DOHH2 (cell line): ENCODE measurements at regions not wholly inside any gene's neighbourhood (a gene's known extent, or its start where the extent isn't known, plus 50 kb on each side); places are given as distances from the start of the nearest gene placed in this dataset.

Experiments
- H3F3A ChIP-seq: fragments of 200-600 bp; sonication (generic), shearing (Covaris generic); 2 replicates; pipeline ENCODE4 v1.6.0; 2016; ENCODE audit warnings: antibody characterized with exemption, mild to moderate bottlenecking; ENCODE audit not compliant: control insufficient read depth, insufficient read depth
- H3K27ac ChIP-seq: fragments of 200-600 bp; sonication (generic); 2 replicates; pipeline ENCODE4 v1.5.1; 2014; ENCODE audit warnings: low read depth, mild to moderate bottlenecking, low read length, moderate library complexity
- H3K27me3 ChIP-seq: fragments of 200-600 bp; sonication (generic); 2 replicates; pipeline ENCODE4 v1.6.1; 2014; ENCODE audit warnings: mild to moderate bottlenecking, low read length, mixed read lengths; ENCODE audit not compliant: control insufficient read depth
- H3K36me3 ChIP-seq: fragments of 200-600 bp; sonication (generic); 2 replicates; pipeline ENCODE4 v1.6.1; 2014; ENCODE audit warnings: mild to moderate bottlenecking, low read length, moderate library complexity, mixed read lengths; ENCODE audit not compliant: control insufficient read depth
- H3K4me1 ChIP-seq: fragments of 200-600 bp; sonication (generic); 2 replicates; pipeline ENCODE4 v1.6.1; 2014; ENCODE audit warnings: mild to moderate bottlenecking, low read length, mixed read lengths; ENCODE audit not compliant: control insufficient read depth
- H3K4me2 ChIP-seq: fragments of 200-600 bp; sonication (generic); 2 replicates; pipeline ENCODE4 v1.6.0; 2014; ENCODE audit warnings: mild to moderate bottlenecking, low read length, moderate library complexity
- H3K4me3 ChIP-seq: fragments of 200-600 bp; sonication (generic); 2 replicates; pipeline ENCODE4 v1.5.1; 2014; ENCODE audit warnings: mild to moderate bottlenecking, low read length, mixed read lengths
- H3K79me2 ChIP-seq: fragments of 200-600 bp; sonication (generic); 2 replicates; pipeline ENCODE4 v1.6.1; 2014; ENCODE audit warnings: mild to moderate bottlenecking, low read length, mixed read lengths; ENCODE audit not compliant: control insufficient read depth
- H3K9me2 ChIP-seq: fragments of 200-600 bp; sonication (generic); replicated peaks from 2 replicates; pipeline ENCODE4 v1.6.1; 2014; ENCODE audit warnings: mild to moderate bottlenecking, low read length, mixed read lengths; ENCODE audit not compliant: control insufficient read depth
- H3K9me3 ChIP-seq: fragments of 200-600 bp; sonication (generic); 2 replicates; pipeline ENCODE4 v1.6.1; 2014; ENCODE audit warnings: antibody characterized with exemption, low read length, mixed read lengths; ENCODE audit not compliant: control insufficient read depth, insufficient read depth
- H4K20me1 ChIP-seq: fragments of 200-600 bp; sonication (generic); 2 replicates; pipeline ENCODE4 v1.6.0; 2014; ENCODE audit warnings: low read depth, mild to moderate bottlenecking, antibody characterized with exemption, low read length, moderate library complexity; ENCODE audit not compliant: control insufficient read depth, insufficient read depth
- EZH2phosphoT487 ChIP-seq: fragments of 200-600 bp; sonication (generic); IDR thresholded peaks from 2 replicates; pipeline ENCODE4 v1.6.1; 2017; ENCODE audit warnings: borderline replicate concordance, mild to moderate bottlenecking, antibody characterized with exemption, low read length, moderate library complexity, mixed read lengths
- TF ChIP-seq, protein P1 (sequence below): fragments of 200-600 bp; sonication (generic); IDR thresholded peaks from one replicate; pipeline ENCODE4 v1.5.1; 2014; ENCODE audit warnings: antibody characterized with exemption, mild to moderate bottlenecking, low read depth, low read length; ENCODE audit not compliant: poor library complexity, severe bottlenecking

DNA sequence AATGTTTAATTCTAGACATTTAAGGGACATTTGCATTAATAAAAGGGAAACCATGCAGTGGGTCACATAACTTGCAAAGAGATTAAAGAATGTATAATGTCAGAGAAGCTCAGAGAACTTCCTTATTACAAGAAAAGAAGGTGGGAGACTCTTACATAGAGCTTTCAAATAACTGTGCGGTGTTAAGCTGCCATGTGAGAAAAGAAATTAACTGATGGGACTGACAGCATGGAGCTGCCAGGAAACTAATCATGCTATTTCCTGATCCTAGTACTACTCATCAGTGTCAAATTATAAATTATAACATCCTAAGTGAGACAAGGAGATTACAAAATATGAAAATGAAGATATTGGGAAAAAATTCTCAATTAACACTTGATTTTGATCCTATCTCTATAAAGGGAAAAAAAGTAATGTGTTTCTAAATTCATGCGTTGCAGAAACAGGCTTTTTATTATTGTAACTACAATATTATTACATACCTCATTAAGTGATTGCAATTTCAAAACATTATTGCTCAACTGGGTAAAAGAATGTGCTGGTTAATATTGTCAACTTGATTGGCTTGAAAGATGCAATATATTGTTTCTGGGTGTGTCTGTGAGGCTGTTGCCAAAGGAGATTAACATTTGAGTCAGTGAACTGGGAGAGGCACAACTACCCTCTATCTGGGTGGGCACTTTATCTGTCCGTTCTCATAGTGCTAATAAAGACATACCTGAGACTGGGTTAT is 609.5 kb upstream of the NUDT12 start:
- Histone ChIP-seq H4K20me1 (no peaks in the 10 kb centered on the region), H3K4me3 (no peak overlapping the region), H3F3A (no peaks in the 10 kb centered on the region), H3K9me2 (no peaks in the 10 kb centered on the region), H3K27ac (no peak overlapping the region), H3K9me3 (no peaks in the 10 kb centered on the region), H3K4me1 (no peaks in the 10 kb centered on the region), H3K79me2 (no peaks in the 10 kb centered on the region), H3K36me3 (no peaks in the 10 kb centered on the region), H3K4me2 (no peak overlapping the region), H3K27me3 (no peaks in the 10 kb centered on the region)
- no peak for TF ChIP-seq EZH2phosphoT487
- TF ChIP-seq, protein P1, sequence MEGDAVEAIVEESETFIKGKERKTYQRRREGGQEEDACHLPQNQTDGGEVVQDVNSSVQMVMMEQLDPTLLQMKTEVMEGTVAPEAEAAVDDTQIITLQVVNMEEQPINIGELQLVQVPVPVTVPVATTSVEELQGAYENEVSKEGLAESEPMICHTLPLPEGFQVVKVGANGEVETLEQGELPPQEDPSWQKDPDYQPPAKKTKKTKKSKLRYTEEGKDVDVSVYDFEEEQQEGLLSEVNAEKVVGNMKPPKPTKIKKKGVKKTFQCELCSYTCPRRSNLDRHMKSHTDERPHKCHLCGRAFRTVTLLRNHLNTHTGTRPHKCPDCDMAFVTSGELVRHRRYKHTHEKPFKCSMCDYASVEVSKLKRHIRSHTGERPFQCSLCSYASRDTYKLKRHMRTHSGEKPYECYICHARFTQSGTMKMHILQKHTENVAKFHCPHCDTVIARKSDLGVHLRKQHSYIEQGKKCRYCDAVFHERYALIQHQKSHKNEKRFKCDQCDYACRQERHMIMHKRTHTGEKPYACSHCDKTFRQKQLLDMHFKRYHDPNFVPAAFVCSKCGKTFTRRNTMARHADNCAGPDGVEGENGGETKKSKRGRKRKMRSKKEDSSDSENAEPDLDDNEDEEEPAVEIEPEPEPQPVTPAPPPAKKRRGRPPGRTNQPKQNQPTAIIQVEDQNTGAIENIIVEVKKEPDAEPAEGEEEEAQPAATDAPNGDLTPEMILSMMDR: no peak

DNA sequence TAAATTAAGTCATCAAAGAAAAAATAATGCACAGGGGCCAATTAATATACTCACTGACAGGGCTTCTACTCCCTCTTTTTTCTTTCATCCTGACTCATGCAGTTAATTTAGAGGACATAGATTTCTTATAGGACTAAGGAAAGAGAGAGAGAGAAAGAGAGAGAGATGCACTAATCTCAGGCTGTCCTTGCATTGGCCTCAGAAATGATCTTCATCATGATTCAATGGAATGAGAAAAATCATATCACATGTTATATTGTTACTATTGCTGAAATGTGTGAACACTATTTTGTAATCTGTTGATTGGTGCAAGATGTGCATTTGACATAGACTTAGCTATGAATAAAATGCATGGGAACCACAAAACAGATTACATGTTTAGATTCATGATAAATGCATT is 608.3 kb upstream of the NUDT12 start:
- Histone ChIP-seq H3K79me2 (no peaks in the 10 kb centered on the region), H3K4me2 (no peak overlapping the region), H3K27me3 (no peaks in the 10 kb centered on the region), H3K27ac (no peak overlapping the region), H3K9me2 (no peaks in the 10 kb centered on the region), H3K36me3 (no peaks in the 10 kb centered on the region), H3K4me3 (no peak overlapping the region), H3K4me1 (no peaks in the 10 kb centered on the region), H3K9me3 (no peaks in the 10 kb centered on the region), H3F3A (no peaks in the 10 kb centered on the region), H4K20me1 (no peaks in the 10 kb centered on the region)
- TF ChIP-seq EZH2phosphoT487: no peak
- TF ChIP-seq, protein P1: no peak

DNA sequence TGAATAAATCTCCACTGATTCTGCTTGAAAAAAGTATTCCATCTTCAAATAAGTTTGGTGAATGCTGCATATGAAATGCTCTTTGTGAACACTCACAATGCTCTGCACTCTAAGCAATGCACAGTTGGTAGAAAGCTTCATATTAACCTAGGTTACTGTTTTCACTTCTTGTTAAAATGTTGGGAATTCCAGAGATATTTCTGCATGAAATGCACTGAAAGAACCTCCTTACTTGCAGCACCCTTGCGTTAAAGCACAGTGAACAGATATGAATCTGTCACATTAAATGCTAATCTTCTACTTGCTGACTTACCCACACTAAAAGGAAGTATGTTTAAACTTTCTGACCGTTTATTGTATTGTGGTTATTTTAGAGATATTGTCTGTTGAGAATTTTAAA is 584.1 kb upstream of the NUDT12 start:
- Histone ChIP-seq H3K27me3 (no peaks in the 10 kb centered on the region), H3K27ac (no peak overlapping the region), H3K4me3 (no peak overlapping the region), H3K9me3 (no peaks in the 10 kb centered on the region), H3K79me2 (no peaks in the 10 kb centered on the region), H3K9me2 (no peaks in the 10 kb centered on the region), H3K4me2 (no peak overlapping the region), H3F3A (no peaks in the 10 kb centered on the region), H3K4me1 (no peaks in the 10 kb centered on the region), H4K20me1 (no peaks in the 10 kb centered on the region), H3K36me3 (no peaks in the 10 kb centered on the region)
- TF ChIP-seq EZH2phosphoT487: no peak
- TF ChIP-seq, protein P1: no peak
